GM18499 (cell line): ENCODE measurements at regions not wholly inside any gene's neighbourhood (a gene's known extent, or its start where the extent isn't known, plus 50 kb on each side); places are given as distances from the start of the nearest gene placed in this dataset.

Experiments
- ATAC-seq: cut with Tn5 transposase; IDR thresholded peaks from one replicate; pipeline ENCODE4 v1.9.1; 2021; ENCODE audit warnings: moderate number of reproducible peaks; ENCODE audit not compliant: insufficient read depth, unreplicated experiment

- ATAC-seq: no peak
These were observed 142.8 kb downstream of the VEGFA start for GRCh38 chr6:43912598-43913371.

- ATAC-seq: no peak
These were observed 142.1 kb downstream of the VEGFA start for GRCh38 chr6:43912116-43912577.

- no peak for ATAC-seq
These were observed 141.5 kb downstream of the VEGFA start for GRCh38 chr6:43911354-43912115.

- no peak for ATAC-seq
These were observed 140.8 kb downstream of the VEGFA start for GRCh38 chr6:43910638-43911353.

GRCh38 chr6:43910149-43910637 lies 140.2 kb downstream of the VEGFA start:
- no peak for ATAC-seq

GRCh38 chr6:43909474-43910148 lies 139.6 kb downstream of the VEGFA start:
- ATAC-seq: no peak

GRCh38 chr6:43907789-43908472 lies 137.9 kb downstream of the VEGFA start:
- no peak for ATAC-seq

GRCh38 chr6:43907312-43907711 lies 137.3 kb downstream of the VEGFA start:
- ATAC-seq: no peak

- ATAC-seq: no peak
These were observed 134.5 kb downstream of the VEGFA start for GRCh38 chr6:43904311-43905123.

GRCh38 chr6:43903739-43904290 lies 133.8 kb downstream of the VEGFA start:
- ATAC-seq: no peak

- ATAC-seq: no peak
These were observed 131.8 kb downstream of the VEGFA start for GRCh38 chr6:43901733-43902230.

- ATAC-seq: no peak
These were observed 131.1 kb downstream of the VEGFA start for GRCh38 chr6:43900916-43901732.

- no peak for ATAC-seq
These were observed 130.5 kb downstream of the VEGFA start for GRCh38 chr6:43900560-43900915.

- ATAC-seq: no peak
These were observed 129.8 kb downstream of the VEGFA start for GRCh38 chr6:43899830-43900229.

GRCh38 chr6:43898358-43899131 lies 128.5 kb downstream of the VEGFA start:
- ATAC-seq: no peak

- ATAC-seq: no peak
These were observed 127.7 kb downstream of the VEGFA start for GRCh38 chr6:43897571-43898302.
